ENCODE measurements at regions not wholly inside any gene's neighbourhood (a gene's known extent, or its start where the extent isn't known, plus 50 kb on each side); places are given as distances from the start of the nearest gene placed in this dataset.

- TF ChIP-seq SRF (IDR thresholded peaks at IDR 0.05; ENCODE audit: low read depth in 2 of 2, low read length in 2 of 2) (no peak), MEF2B (IDR thresholded peaks at IDR 0.05; ENCODE audit: partially characterized antibody, poor library complexity, severe bottlenecking) (no peak), HDAC6 (IDR thresholded peaks at IDR 0.05; ENCODE audit: unreplicated experiment) (no peak), POLR2AphosphoS2 (IDR thresholded peaks at IDR 0.05; ENCODE audit: low read depth, low read length) (no peak), ZNF384 (IDR thresholded peaks at IDR 0.05; ENCODE audit: borderline replicate concordance, low read depth, low read length) (no peak), BRCA1 (IDR thresholded peaks at IDR 0.05; ENCODE audit: low read depth, low read length) (no peak), SIX5 (IDR thresholded peaks at IDR 0.05; ENCODE audit: low read depth, low read length, severe bottlenecking) (no peak), NR2F1 (conservative IDR thresholded peaks at IDR 0.05) (no peak), PAX5 (IDR thresholded peaks at IDR 0.05; ENCODE audit: borderline replicate concordance, low read depth, low read length) (no peak), MEF2A (IDR thresholded peaks at IDR 0.05; ENCODE audit: insufficient read depth, low read depth, low read length) (no peak), KDM1A (IDR thresholded peaks at IDR 0.05; ENCODE audit: borderline replicate concordance) (no peak)
- TF ChIP-seq, protein P1, sequence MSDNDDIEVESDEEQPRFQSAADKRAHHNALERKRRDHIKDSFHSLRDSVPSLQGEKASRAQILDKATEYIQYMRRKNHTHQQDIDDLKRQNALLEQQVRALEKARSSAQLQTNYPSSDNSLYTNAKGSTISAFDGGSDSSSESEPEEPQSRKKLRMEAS (IDR thresholded peaks at IDR 0.05; ENCODE audit: low read depth, low read length) = no peak
- SMC1A ChIA-PET (ENCODE audit: uncharacterized antibody, unreplicated experiment) = no interaction called here
- intact Hi-C loops (cut with micrococcal nuclease; ENCODE audit: unreplicated experiment) = no loop called here
- H3K79me2 ChIP-seq (ENCODE audit: control insufficient read depth, insufficient read depth, low read length) = no peaks in the 10 kb centered on the region
- CTCF ChIA-PET = no interaction called here
- H3K36me3 ChIP-seq (ENCODE audit: control insufficient read depth in 2 of 2, insufficient read depth in 2 of 2, low read length in 1 of 2) = no peaks in the 10 kb centered on the region
- WGBS (ENCODE audit: insufficient coverage, insufficient replicate concordance, low lambda C conversion rate, missing lambda C conversion rate) = 29% methylated on average over 4 of the region's 4 CpGs
- ATAC-seq (no peak; the same call in 2 of the 3 replicates), DNase-seq (ENCODE audit: low read depth, low spot score) (no peak), FAIRE-seq (no peak)
- H3K9me3 ChIP-seq (replicated peaks; ENCODE audit: control insufficient read depth, insufficient read depth, low read length) = no peaks in the 10 kb centered on the region
- H3K27me3 ChIP-seq (replicated peaks in 1 of 2; ENCODE audit: control insufficient read depth in 2 of 2, insufficient read depth in 2 of 2, low read length in 1 of 2) = no peaks in the 10 kb centered on the region; a peak in 3 of 4 replicates
- H3K4me1 ChIP-seq (ENCODE audit: control insufficient read depth, insufficient read depth, low read length) = peaks cover 3% of the 10 kb centered on the region; the same call in 1 of the 2 replicates
- POLR2A ChIA-PET = no interaction called here
- BruUV-seq (replicated peaks) = no TSS peak
- H2AFZ ChIP-seq (ENCODE audit: control insufficient read depth, low read depth, low read length) = no peak overlapping the region
- no peaks in the 10 kb centered on the region for H4K20me1 ChIP-seq (ENCODE audit: control insufficient read depth, insufficient read depth)
- H3K4me2 ChIP-seq (ENCODE audit: control insufficient read depth, insufficient read depth) = no peak overlapping the region
- H3K9ac ChIP-seq (ENCODE audit: control insufficient read depth, insufficient read depth, low read length) = no peak overlapping the region
- in situ Hi-C loops (cut with MboI) = no loop called here
- no peak overlapping the region for H3K27ac ChIP-seq (ENCODE audit: control insufficient read depth, insufficient read depth)
- RAD21 ChIA-PET (ENCODE audit: unreplicated experiment) = no interaction called here
- H3K4me3 ChIP-seq = no peak overlapping the region
Observed at GRCh38 chr15:66878761-66879160, 176.7 kb downstream of the SMAD6 start.
